ENCODE measurements at regions not wholly inside any gene's neighbourhood (a gene's known extent, or its start where the extent isn't known, plus 50 kb on each side); places are given as distances from the start of the nearest gene placed in this dataset.

GRCh38 chr15:57887825-57888224 lies 177.7 kb downstream of the ALDH1A2 start:
- H3K4me1 ChIP-seq (ENCODE audit: low read length), result no peaks in the 10 kb centered on the region
- H4K20me1 ChIP-seq (ENCODE audit: insufficient read depth, low read length), result no peaks in the 10 kb centered on the region
- H3K4me2 ChIP-seq (ENCODE audit: low read length), result no peak overlapping the region
- no peak overlapping the region for H2AFZ ChIP-seq (ENCODE audit: low read depth, low read length)
- no peak for TF ChIP-seq CTCF (IDR thresholded peaks at IDR 0.05; ENCODE audit: low read depth, low read length)
- H3K36me3 ChIP-seq (replicated peaks; ENCODE audit: low read depth, low read length), result no peaks in the 10 kb centered on the region
- H3K27ac ChIP-seq (ENCODE audit: low read length), result no peak overlapping the region
- H3K4me3 ChIP-seq (ENCODE audit: low read length), result no peak overlapping the region
- H3K27me3 ChIP-seq (ENCODE audit: low read depth, low read length), result peaks cover 23% of the 10 kb centered on the region
- no peaks in the 10 kb centered on the region for H3K9me3 ChIP-seq (ENCODE audit: insufficient read depth, low read length)
- no peak overlapping the region for H3K9ac ChIP-seq (ENCODE audit: low read length)
- no peaks in the 10 kb centered on the region for H3K79me2 ChIP-seq (ENCODE audit: low read length)

- Histone ChIP-seq H4K20me1 (ENCODE audit: insufficient read depth, low read length) (no peaks in the 10 kb centered on the region), H2AFZ (ENCODE audit: low read depth, low read length) (no peak overlapping the region), H3K4me1 (ENCODE audit: low read length) (no peaks in the 10 kb centered on the region), H3K9me3 (ENCODE audit: insufficient read depth, low read length) (no peaks in the 10 kb centered on the region), H3K4me2 (ENCODE audit: low read length) (no peak overlapping the region), H3K9ac (ENCODE audit: low read length) (no peak overlapping the region), H3K79me2 (ENCODE audit: low read length) (no peaks in the 10 kb centered on the region), H3K27me3 (ENCODE audit: low read depth, low read length) (peaks cover 6% of the 10 kb centered on the region; the same call in 1 of the 2 replicates), H3K4me3 (ENCODE audit: low read length) (no peak overlapping the region), H3K27ac (ENCODE audit: low read length) (no peak overlapping the region), H3K36me3 (replicated peaks; ENCODE audit: low read depth, low read length) (no peaks in the 10 kb centered on the region)
- no peak for TF ChIP-seq EZH2phosphoT487 (IDR thresholded peaks at IDR 0.05; ENCODE audit: low read depth)
- TF ChIP-seq CTCF (IDR thresholded peaks at IDR 0.05; ENCODE audit: low read depth, low read length), result no peak
Observed at GRCh38 chr15:57890351-57890750, 175.2 kb downstream of the ALDH1A2 start.

- H3K9ac ChIP-seq (ENCODE audit: low read length), result no peak overlapping the region
- H3K27ac ChIP-seq (ENCODE audit: low read length), result no peak overlapping the region
- TF ChIP-seq CTCF (IDR thresholded peaks at IDR 0.05; ENCODE audit: low read depth, low read length) (no peak), EZH2phosphoT487 (IDR thresholded peaks at IDR 0.05; ENCODE audit: low read depth) (no peak)
- no peaks in the 10 kb centered on the region for H3K4me1 ChIP-seq (ENCODE audit: low read length)
- no peak overlapping the region for H2AFZ ChIP-seq (ENCODE audit: low read depth, low read length)
- H3K79me2 ChIP-seq (ENCODE audit: low read length), result no peaks in the 10 kb centered on the region
- no peak overlapping the region for H3K4me2 ChIP-seq (ENCODE audit: low read length)
- H4K20me1 ChIP-seq (ENCODE audit: insufficient read depth, low read length), result no peaks in the 10 kb centered on the region
- no peaks in the 10 kb centered on the region for H3K9me3 ChIP-seq (ENCODE audit: insufficient read depth, low read length)
- no peaks in the 10 kb centered on the region for H3K36me3 ChIP-seq (replicated peaks; ENCODE audit: low read depth, low read length)
- no peak overlapping the region for H3K4me3 ChIP-seq (ENCODE audit: low read length)
- peaks cover 6% of the 10 kb centered on the region; the same call in 1 of the 2 replicates for H3K27me3 ChIP-seq (ENCODE audit: low read depth, low read length)
Observed at GRCh38 chr15:57890878-57891277, 174.6 kb downstream of the ALDH1A2 start.

- Histone ChIP-seq H2AFZ (ENCODE audit: low read depth, low read length) (no peak overlapping the region), H3K27me3 (ENCODE audit: low read depth, low read length) (no peaks in the 10 kb centered on the region), H3K9me3 (ENCODE audit: insufficient read depth, low read length) (no peaks in the 10 kb centered on the region), H3K79me2 (ENCODE audit: low read length) (no peaks in the 10 kb centered on the region), H3K36me3 (replicated peaks; ENCODE audit: low read depth, low read length) (no peaks in the 10 kb centered on the region), H4K20me1 (ENCODE audit: insufficient read depth, low read length) (no peaks in the 10 kb centered on the region), H3K4me2 (ENCODE audit: low read length) (no peak overlapping the region), H3K4me1 (ENCODE audit: low read length) (no peaks in the 10 kb centered on the region), H3K4me3 (ENCODE audit: low read length) (no peak overlapping the region), H3K27ac (ENCODE audit: low read length) (no peak overlapping the region), H3K9ac (ENCODE audit: low read length) (no peak overlapping the region)
- no peak for TF ChIP-seq CTCF (IDR thresholded peaks at IDR 0.05; ENCODE audit: low read depth, low read length)
- TF ChIP-seq EZH2phosphoT487 (IDR thresholded peaks at IDR 0.05; ENCODE audit: low read depth), result no peak
Observed at GRCh38 chr15:57892181-57892580, 173.3 kb downstream of the ALDH1A2 start.
